IMR-90 (cell line): ENCODE measurements at regions not wholly inside any gene's neighbourhood (a gene's known extent, or its start where the extent isn't known, plus 50 kb on each side); places are given as distances from the start of the nearest gene placed in this dataset.

Source experiments
- ATAC-seq: fragments of 200-7000 bp; cut with Tn5 transposase; 2 replicates; pipeline ENCODE4 v1.9.1; 2020; ENCODE audit warnings: low read depth, mild to moderate bottlenecking, moderate library complexity
- BruUV-seq: library from RNA; stranded (reverse); fragments of 400-500 nt; replicated peaks from 2 replicates; lab custom pipeline; 2021; lab: Mats Ljungman, UMichigan
- CTCF ChIA-PET: fragments of 300-600 bp; formaldehyde crosslinking; extraction: SDS; loops from one replicate; lab custom pipeline; 2021; ENCODE audit warnings: antibody characterized with exemption; lab: Yijun Ruan, JAX
- POLR2A ChIA-PET: fragments of 300-600 bp; sonication (Branson Sonifier 250); formaldehyde crosslinking; loops from one replicate; lab custom pipeline; 2022; ENCODE audit warnings: antibody characterized with exemption; ENCODE audit not compliant: unreplicated experiment; lab: Charles Lee
- DNase-seq: peaks from one replicate; pipeline ENCODE4 v3.0.0; 2013
- H2AFZ ChIP-seq: replicated peaks from 2 replicates; pipeline ENCODE3; 2013; ENCODE audit warnings: low read length, mild to moderate bottlenecking; ENCODE audit not compliant: poor library complexity
- H2AK5ac ChIP-seq: 2 replicates; pipeline ENCODE4 v1.6.1; 2013; ENCODE audit warnings: low read depth, low read length, inconsistent platforms
- H2AK9ac ChIP-seq: replicated peaks from 2 replicates; pipeline ENCODE3; 2013; ENCODE audit warnings: mild to moderate bottlenecking, low read depth, low read length, moderate library complexity; ENCODE audit not compliant: poor library complexity
- H2BK120ac ChIP-seq: 2 replicates; pipeline ENCODE4 v1.6.1; 2013; ENCODE audit warnings: low read depth, low read length, inconsistent platforms
- H2BK15ac ChIP-seq: 3 replicates; pipeline ENCODE4 v1.6.1; 2013; ENCODE audit warnings: low read depth, low read length, inconsistent platforms
- H2BK20ac ChIP-seq: 2 replicates; pipeline ENCODE4 v1.6.1; 2013; ENCODE audit warnings: low read depth, mild to moderate bottlenecking, inconsistent platforms, low read length, moderate library complexity
- H2BK5ac ChIP-seq: 2 replicates; pipeline ENCODE4 v1.6.1; 2013; ENCODE audit warnings: mild to moderate bottlenecking, low read depth, low read length, inconsistent platforms; ENCODE audit not compliant: poor library complexity, severe bottlenecking
- H3K14ac ChIP-seq: replicated peaks from 2 replicates; pipeline ENCODE4 v1.6.1; 2013; ENCODE audit warnings: low read depth, low read length, inconsistent platforms
- H3K18ac ChIP-seq: 2 replicates; pipeline ENCODE4 v1.6.1; 2013; ENCODE audit warnings: low read depth, low read length, control low read depth
- H3K23ac ChIP-seq: 2 replicates; pipeline ENCODE4 v1.6.1; 2013; ENCODE audit warnings: low read depth, low read length, inconsistent platforms
- H3K27ac ChIP-seq: 2 replicates; pipeline ENCODE4 v1.5.1; 2013; ENCODE audit warnings: mild to moderate bottlenecking, control low read depth, low read length; ENCODE audit not compliant: insufficient read depth
- H3K27me3 ChIP-seq: 2 replicates; pipeline ENCODE4 v1.6.1; 2013; ENCODE audit warnings: low read length; ENCODE audit not compliant: control insufficient read depth, insufficient read depth
- H3K36me3 ChIP-seq: 2 replicates; pipeline ENCODE4 v1.6.1; 2013; ENCODE audit warnings: low read length, mixed read lengths; ENCODE audit not compliant: control insufficient read depth, insufficient read depth
- H3K4ac ChIP-seq: 2 replicates; pipeline ENCODE4 v1.6.1; 2013; ENCODE audit warnings: low read depth, low read length, inconsistent platforms
- H3K4me1 ChIP-seq: 2 replicates; pipeline ENCODE4 v1.6.1; 2013; ENCODE audit warnings: low read length, mixed read lengths; ENCODE audit not compliant: control insufficient read depth, insufficient read depth
- H3K4me2 ChIP-seq: 2 replicates; pipeline ENCODE4 v1.6.1; 2013; ENCODE audit warnings: low read depth, mild to moderate bottlenecking, control low read depth, low read length, moderate library complexity
- H3K4me3 ChIP-seq: 2 replicates; pipeline ENCODE4 v1.5.1; 2013; ENCODE audit warnings: low read depth, mild to moderate bottlenecking, control low read depth, low read length, moderate library complexity; ENCODE audit not compliant: insufficient read depth
- H3K56ac ChIP-seq: 2 replicates; pipeline ENCODE4 v1.6.1; 2013; ENCODE audit warnings: low read length, inconsistent platforms; ENCODE audit not compliant: insufficient read depth; ENCODE audit errors: extremely low read depth
- H3K79me1 ChIP-seq, 2 experiments: 2 replicates each; pipeline ENCODE4 v1.6.1; 2013; ENCODE audit warnings: low read length in 2 of 2, inconsistent platforms in 1 of 2, low read depth in 1 of 2
- H3K9ac ChIP-seq: 2 replicates; pipeline ENCODE4 v1.6.1; 2013; ENCODE audit warnings: low read depth, low read length, control low read depth
- H3K9me1 ChIP-seq: 2 replicates; pipeline ENCODE4 v1.6.1; 2013; ENCODE audit warnings: low read length, inconsistent platforms; ENCODE audit not compliant: insufficient read depth
- H3K9me3 ChIP-seq: 2 replicates; pipeline ENCODE4 v1.6.1; 2013; ENCODE audit warnings: low read length; ENCODE audit not compliant: control insufficient read depth, insufficient read depth
- H4K20me1 ChIP-seq: 2 replicates; pipeline ENCODE4 v1.6.1; 2013; ENCODE audit warnings: low read length, inconsistent platforms; ENCODE audit not compliant: insufficient read depth
- H4K5ac ChIP-seq: 2 replicates; pipeline ENCODE4 v1.6.1; 2013; ENCODE audit warnings: mild to moderate bottlenecking, low read depth, low read length, control low read depth
- H4K8ac ChIP-seq, 2 experiments: 2 replicates each; pipeline ENCODE4 v1.6.1; 2013; ENCODE audit warnings: low read depth in 2 of 2, low read length in 2 of 2, control low read depth in 1 of 2, inconsistent platforms in 1 of 2
- H4K91ac ChIP-seq: 2 replicates; pipeline ENCODE4 v1.6.1; 2013; ENCODE audit warnings: low read depth, low read length, inconsistent platforms; ENCODE audit not compliant: insufficient read depth
- CEBPB ChIP-seq: IDR thresholded peaks from 2 replicates; pipeline ENCODE4 v1.6.1; 2012; ENCODE audit warnings: low read depth, low read length, improper control_type of control experiment
- FOS ChIP-seq: fragments of 150-350 bp; IDR thresholded peaks from 2 replicates; pipeline ENCODE4 v1.6.1; 2016; ENCODE audit warnings: low read depth, low read length
- MXI1 ChIP-seq: IDR thresholded peaks from 2 replicates; pipeline ENCODE4 v1.6.1; 2012; ENCODE audit warnings: low read depth, mild to moderate bottlenecking, low read length, moderate library complexity, borderline replicate concordance
- NFE2L2 ChIP-seq: fragments of 150-350 bp; IDR thresholded peaks from 2 replicates; pipeline ENCODE4 v1.6.1; 2016; ENCODE audit warnings: low read depth, mild to moderate bottlenecking, low read length
- RCOR1 ChIP-seq: IDR thresholded peaks from 2 replicates; pipeline ENCODE4 v1.6.1; 2012; ENCODE audit warnings: mild to moderate bottlenecking, low read length, improper control_type of control experiment; ENCODE audit not compliant: insufficient replicate concordance
- WGBS, 2 experiments: methylation state at CpG; one replicate each; pipeline versions ENCODE4 v1.1.5 to v1.1.7; 2013; ENCODE audit warnings: missing lambda C conversion rate in 2 of 2; ENCODE audit not compliant: insufficient read length in 1 of 2; ENCODE audit errors: extremely low coverage in 2 of 2; 5-methylcytosine and 5-hydroxymethylcytosine counted together
- dilution Hi-C: fragments of 300-500 bp; cut with HindIII; formaldehyde crosslinking; loops from one replicate; pipeline ENCODE4 v1.14.3; 2018; ENCODE audit warnings: low sequenced_read_pairs; ENCODE audit not compliant: unreplicated experiment
- in situ Hi-C: fragments of 300-500 bp; cut with MboI; formaldehyde crosslinking; loops from 3 replicates; pipeline ENCODE4 v1.14.3; 2019; ENCODE audit warnings: low sequenced_read_pairs, inconsistent platforms, mixed read lengths
- intact Hi-C: fragments of 100-400 bp; cut with micrococcal nuclease; formaldehyde crosslinking; loops from 2 replicates; pipeline ENCODE4 v1.10.0; 2022

DNA sequence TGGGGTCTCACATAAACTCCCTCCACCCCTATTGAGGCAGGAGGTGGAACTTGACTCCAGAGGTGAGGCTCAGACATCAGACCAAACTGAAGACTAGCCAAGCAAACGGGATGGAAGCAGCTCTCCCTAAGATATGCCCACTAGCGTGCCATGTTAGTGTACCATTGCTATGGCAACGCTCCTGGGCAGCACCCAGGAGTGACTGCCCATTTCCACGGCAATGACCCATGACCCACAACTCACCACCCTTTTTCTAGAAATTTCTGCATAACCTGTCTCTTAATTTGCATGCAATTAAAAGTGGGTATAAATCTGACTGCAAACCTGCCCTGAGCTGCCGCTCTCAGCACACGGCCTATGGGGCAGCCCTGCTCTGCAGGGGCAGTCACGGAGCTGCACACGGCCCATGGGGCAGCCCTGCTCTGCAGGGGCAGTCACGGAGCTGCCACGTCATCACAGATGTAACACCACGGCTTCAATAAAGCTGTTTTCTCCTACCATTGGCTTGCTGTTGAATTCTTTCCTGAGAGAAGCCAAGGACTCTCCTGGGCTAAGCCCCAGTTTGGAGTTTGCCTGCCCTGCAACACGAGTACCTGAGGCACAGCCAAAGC is 164.3 kb downstream of the RBFOX3 start:
- H3K9me3 ChIP-seq = no peaks in the 10 kb centered on the region
- H3K14ac ChIP-seq = no peak overlapping the region
- intact Hi-C loops = no loop called here
- H3K27me3 ChIP-seq = no peaks in the 10 kb centered on the region; the same call in 1 of the 2 replicates
- H3K9me1 ChIP-seq = no peaks in the 10 kb centered on the region
- BruUV-seq = no TSS peak
- H4K20me1 ChIP-seq = no peaks in the 10 kb centered on the region
- in situ Hi-C loops = no loop called here
- no peaks in the 10 kb centered on the region for H3K36me3 ChIP-seq
- no peak for TF ChIP-seq FOS
- no peak for TF ChIP-seq CEBPB
- TF ChIP-seq MXI1 = no peak
- no peak for TF ChIP-seq NFE2L2
- TF ChIP-seq RCOR1 = no peak
- no peak for DNase-seq
- no peak overlapping the region for H3K23ac ChIP-seq
- no peak overlapping the region for H3K9ac ChIP-seq
- H3K4me2 ChIP-seq = no peak overlapping the region
- CTCF ChIA-PET = no interaction called here
- no peak overlapping the region for H4K8ac ChIP-seq
- H2AFZ ChIP-seq = no peak overlapping the region
- H3K56ac ChIP-seq = no peak overlapping the region
- dilution Hi-C loops = no loop called here
- H3K4ac ChIP-seq = no peak overlapping the region
- H2AK9ac ChIP-seq = no peak overlapping the region
- POLR2A ChIA-PET = no interaction called here
- no peak for ATAC-seq
- WGBS, 2 experiments = 42% methylated on average over 6 of the region's 12 CpGs; no CpG with 5 or more reads in 1 of the 2 experiments
- H3K4me1 ChIP-seq = no peaks in the 10 kb centered on the region
- no peaks in the 10 kb centered on the region for H3K79me1 ChIP-seq
- H2AK5ac ChIP-seq = no peak overlapping the region
- no peak overlapping the region for H2BK15ac ChIP-seq
- H2BK20ac ChIP-seq = no peak overlapping the region
- no peak overlapping the region for H2BK120ac ChIP-seq
- H2BK5ac ChIP-seq = no peak overlapping the region
- H4K91ac ChIP-seq = no peak overlapping the region
- no peak overlapping the region for H4K5ac ChIP-seq
- H3K18ac ChIP-seq = no peak overlapping the region
- no peak overlapping the region for H3K27ac ChIP-seq
- no peak overlapping the region for H3K4me3 ChIP-seq
